ENCODE measurements at regions not wholly inside any gene's neighbourhood (a gene's known extent, or its start where the extent isn't known, plus 50 kb on each side); places are given as distances from the start of the nearest gene placed in this dataset.

- DNase-seq (peak in 1 of 2 donors; percentile 54), ATAC-seq (peak; percentile 81 to 96 (median 89))
- no peaks in the 10 kb centered on the region for H3K9me3 ChIP-seq (ENCODE audit: control insufficient read depth, insufficient read depth, low read length)
- TF ChIP-seq CTCF (IDR thresholded peaks at IDR 0.05), result no peak
- intact Hi-C loops (cut with micrococcal nuclease), result loop anchor here (2.0 to 10.0 kb wide), 4 partner anchors 167 to 335 kb away; partner anchors contain the start of gene CDYL
- H3K27me3 ChIP-seq (ENCODE audit: control insufficient read depth, insufficient read depth, low read length), result no peaks in the 10 kb centered on the region
- WGBS (ENCODE audit: insufficient coverage), result 12% methylated on average over 5 of the region's 6 CpGs
- no peaks in the 10 kb centered on the region for H3K36me3 ChIP-seq (ENCODE audit: control insufficient read depth, insufficient read depth, low read length)
- Mint-ChIP-seq H3K4me1 (peaks cover 68 to 74% of the 10 kb centered on the region in 2 donors), H3K36me3 (no peaks in the 10 kb centered on the region), H3K27ac (peak overlapping the region; percentile 77 to 84), H3K4me3 (peak overlapping the region; percentile 81), H3K9me3 (no peaks in the 10 kb centered on the region), H3K27me3 (ENCODE audit: low read depth in 2 of 2) (no peaks in the 10 kb centered on the region)
- peak overlapping the region; percentile 45 for H3K27ac ChIP-seq (ENCODE audit: low read length)
- H3K4me1 ChIP-seq (ENCODE audit: control insufficient read depth, insufficient read depth, low read length), result peaks cover 49% of the 10 kb centered on the region
- peak overlapping the region; percentile 15 for H3K4me3 ChIP-seq (ENCODE audit: low read length)
Observed at GRCh38 chr6:4607793-4608192, 168.4 kb upstream of the CDYL start.

GRCh38 chr6:4606821-4607704 is 169.1 kb upstream of the CDYL start:
- no peaks in the 10 kb centered on the region for H3K36me3 Mint-ChIP-seq
- DNase-seq, result peak in 1 of 2 donors; percentile 19
- Histone ChIP-seq H3K4me3 (ENCODE audit: low read length) (peak overlapping the region; percentile 15), H3K27ac (ENCODE audit: low read length) (peak overlapping the region; percentile 45), H3K4me1 (ENCODE audit: control insufficient read depth, insufficient read depth, low read length) (peaks cover 49% of the 10 kb centered on the region), H3K36me3 (ENCODE audit: control insufficient read depth, insufficient read depth, low read length) (no peaks in the 10 kb centered on the region), H3K9me3 (ENCODE audit: control insufficient read depth, insufficient read depth, low read length) (no peaks in the 10 kb centered on the region), H3K27me3 (ENCODE audit: control insufficient read depth, insufficient read depth, low read length) (no peaks in the 10 kb centered on the region)
- no peaks in the 10 kb centered on the region for H3K9me3 Mint-ChIP-seq
- H3K27me3 Mint-ChIP-seq (ENCODE audit: low read depth in 2 of 2), result no peaks in the 10 kb centered on the region
- peak overlapping the region; percentile 77 to 84 for H3K27ac Mint-ChIP-seq
- 68% methylated on average over 17 of the region's 17 CpGs for WGBS (ENCODE audit: insufficient coverage)
- H3K4me1 Mint-ChIP-seq, result peaks cover 64 to 69% of the 10 kb centered on the region in 2 donors
- intact Hi-C loops (cut with micrococcal nuclease), result loop anchor here (5.0 to 10.0 kb wide), 3 partner anchors 168 to 298 kb away; partner anchors contain the start of gene CDYL
- ATAC-seq, result peak; percentile 34 to 69 (median 51)
- TF ChIP-seq CTCF (IDR thresholded peaks at IDR 0.05), result no peak
- H3K4me3 Mint-ChIP-seq, result peak overlapping the region; percentile 81

- H3K4me3 ChIP-seq (ENCODE audit: low read length), result no peak overlapping the region
- H3K36me3 ChIP-seq (ENCODE audit: control insufficient read depth, insufficient read depth, low read length), result no peaks in the 10 kb centered on the region
- H3K9me3 Mint-ChIP-seq, result no peaks in the 10 kb centered on the region
- H3K9me3 ChIP-seq (ENCODE audit: control insufficient read depth, insufficient read depth, low read length), result no peaks in the 10 kb centered on the region
- ATAC-seq (no peak), DNase-seq (no peak)
- intact Hi-C loops (cut with micrococcal nuclease), result loop anchor here (5.0 to 10.0 kb wide), 3 partner anchors 169 to 299 kb away; partner anchors contain the start of gene CDYL
- H3K27ac Mint-ChIP-seq, result no peak overlapping the region
- no peak overlapping the region for H3K4me3 Mint-ChIP-seq
- 97% methylated on average over 7 of the region's 7 CpGs for WGBS (ENCODE audit: insufficient coverage)
- no peak overlapping the region for H3K27ac ChIP-seq (ENCODE audit: low read length)
- no peak for TF ChIP-seq CTCF (IDR thresholded peaks at IDR 0.05)
- H3K27me3 Mint-ChIP-seq (ENCODE audit: low read depth in 2 of 2), result peaks cover 0 to 4% of the 10 kb centered on the region in 2 donors
- H3K36me3 Mint-ChIP-seq, result no peaks in the 10 kb centered on the region
- no peaks in the 10 kb centered on the region for H3K27me3 ChIP-seq (ENCODE audit: control insufficient read depth, insufficient read depth, low read length)
- peaks cover 42% of the 10 kb centered on the region for H3K4me1 ChIP-seq (ENCODE audit: control insufficient read depth, insufficient read depth, low read length)
- peaks cover 64 to 67% of the 10 kb centered on the region in 2 donors for H3K4me1 Mint-ChIP-seq
Observed at GRCh38 chr6:4606016-4606415, 170.2 kb upstream of the CDYL start.
